GM21576 (cell line): ENCODE measurements at regions not wholly inside any gene's neighbourhood (a gene's known extent, or its start where the extent isn't known, plus 50 kb on each side); places are given as distances from the start of the nearest gene placed in this dataset.
"Not testable (repeated sequence)": the region's sequence is repeated elsewhere in the genome, so short reads cannot be mapped to it uniquely, and the experiment has no call there.

Source experiments
- ATAC-seq: cut with Tn5 transposase; IDR thresholded peaks from one replicate; pipeline ENCODE4 v1.9.1; 2021; ENCODE audit warnings: mild to moderate bottlenecking, moderate library complexity; ENCODE audit not compliant: unreplicated experiment

DNA sequence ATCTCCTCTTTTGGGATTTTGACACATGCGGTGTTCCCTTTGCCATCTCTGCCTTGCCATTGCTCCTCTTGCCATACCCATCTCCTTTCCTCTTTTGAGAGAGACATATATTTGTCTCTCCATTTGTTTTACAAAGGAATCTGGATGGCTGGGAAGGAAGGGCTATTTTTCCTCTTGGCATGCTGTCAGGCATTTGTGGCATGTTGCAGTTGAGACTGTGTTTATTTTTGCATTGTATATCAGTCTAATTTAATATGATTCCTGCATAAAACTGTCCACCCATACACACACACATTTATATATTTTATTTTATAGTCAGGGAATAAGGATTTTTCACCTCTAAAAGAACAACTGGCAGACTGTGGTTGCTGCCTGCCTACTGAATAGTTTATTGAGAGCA, 1105.8 kb upstream of the SEMA6A start:
- ATAC-seq = no peak

DNA sequence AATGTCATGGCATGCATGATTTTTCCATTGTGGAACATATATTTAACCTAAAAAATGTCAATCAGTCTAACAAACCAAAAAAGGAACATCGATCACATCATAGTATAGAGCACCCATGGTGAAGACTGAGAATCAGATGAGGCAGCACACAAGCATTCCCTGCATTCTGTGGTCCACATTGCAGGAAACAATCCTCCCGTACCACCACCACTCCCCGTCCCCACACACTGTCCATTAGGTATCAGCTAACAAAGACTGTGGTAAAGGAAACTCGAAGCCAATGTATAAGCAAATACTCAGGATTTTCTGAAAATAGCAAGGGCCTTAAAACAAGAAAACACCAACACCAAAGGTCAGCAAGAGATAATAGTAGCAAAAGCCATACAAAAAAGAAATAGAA, 1104.4 kb upstream of the SEMA6A start:
- ATAC-seq = no peak

GRCh38 chr5:117675646-117676045, 1101.0 kb upstream of the SEMA6A start:
- no peak for ATAC-seq

GRCh38 chr5:117671551-117671950, 1096.9 kb upstream of the SEMA6A start:
- ATAC-seq = no peak

DNA sequence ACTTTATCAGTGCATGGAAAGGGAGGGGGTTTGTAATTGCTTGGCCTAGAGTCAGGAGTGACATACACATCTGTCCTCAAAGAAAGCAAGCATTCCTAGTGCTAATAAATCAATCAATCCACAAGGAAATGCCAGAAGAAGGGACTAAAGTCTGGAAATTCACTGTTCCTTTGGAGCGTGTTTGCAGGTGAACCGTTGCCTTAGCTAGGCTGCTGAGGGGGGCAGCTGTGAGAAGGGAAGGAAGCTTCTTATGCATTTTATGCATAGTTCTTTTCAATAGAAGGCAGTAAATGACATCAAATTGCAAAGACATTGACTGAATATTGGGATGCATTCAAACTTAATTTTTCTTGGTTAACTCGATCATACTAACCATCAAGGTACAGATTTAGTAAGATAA, 1092.5 kb upstream of the SEMA6A start:
- ATAC-seq = no peak

DNA sequence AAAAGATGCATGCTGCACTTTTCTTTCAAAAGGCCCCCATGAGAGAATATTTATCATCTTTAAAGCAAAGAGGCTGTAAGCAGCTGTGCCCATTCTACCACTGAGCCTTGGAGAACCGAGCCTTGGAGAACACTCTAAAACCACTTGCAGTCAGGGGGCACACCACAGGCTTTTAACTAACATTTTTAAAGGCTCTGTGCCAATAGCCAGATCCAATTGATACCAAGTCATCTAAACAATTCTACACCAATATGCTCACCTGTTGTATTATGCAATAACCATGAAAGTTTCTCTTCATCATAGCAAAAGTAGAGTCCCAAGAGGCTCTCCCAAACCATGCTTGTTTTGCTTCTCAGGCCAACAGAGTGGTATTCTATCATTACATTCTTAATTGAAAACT, 1090.5 kb upstream of the SEMA6A start:
- no peak for ATAC-seq

- no peak for ATAC-seq
These were observed 1087.7 kb upstream of the SEMA6A start for GRCh38 chr5:117662361-117662760.

DNA sequence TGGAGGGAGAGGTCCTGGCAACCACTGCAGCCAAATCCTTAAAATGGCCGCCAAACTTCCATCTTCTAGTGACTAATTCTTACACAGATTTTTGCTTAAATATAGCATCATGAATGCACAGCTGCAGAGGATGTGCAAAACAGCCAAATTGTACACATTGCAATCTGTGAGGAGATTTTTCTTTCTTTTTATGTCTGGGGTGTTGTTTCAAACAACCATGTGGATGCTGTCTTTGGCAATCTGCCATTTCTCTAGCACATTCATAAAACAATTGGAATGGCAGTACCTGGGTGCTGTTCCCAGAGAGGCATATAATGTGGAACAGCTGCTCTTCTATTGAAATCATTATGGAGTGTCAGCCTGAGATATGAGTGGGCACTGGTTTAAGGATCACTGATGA, 1082.9 kb upstream of the SEMA6A start:
- no peak for ATAC-seq

DNA sequence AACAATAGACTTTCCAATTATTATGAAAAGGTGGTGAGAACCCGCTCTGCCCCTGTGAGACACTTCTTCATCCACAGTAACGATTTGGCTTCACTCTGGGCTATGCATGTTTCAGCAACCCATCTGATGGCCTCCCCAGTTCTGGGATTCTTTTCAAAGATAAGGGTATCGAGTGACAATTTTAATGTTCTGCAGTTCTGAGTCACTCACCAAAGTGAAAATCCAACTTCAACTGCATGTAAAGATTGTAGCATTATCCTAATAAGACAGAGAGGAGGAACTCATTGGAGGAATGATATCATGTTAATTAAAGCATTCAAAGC, 1078.3 kb upstream of the SEMA6A start:
- no peak for ATAC-seq

GRCh38 chr5:117652036-117652957, 1077.7 kb upstream of the SEMA6A start:
- ATAC-seq = no peak

GRCh38 chr5:117649821-117650220, 1075.2 kb upstream of the SEMA6A start:
- ATAC-seq = no peak

DNA sequence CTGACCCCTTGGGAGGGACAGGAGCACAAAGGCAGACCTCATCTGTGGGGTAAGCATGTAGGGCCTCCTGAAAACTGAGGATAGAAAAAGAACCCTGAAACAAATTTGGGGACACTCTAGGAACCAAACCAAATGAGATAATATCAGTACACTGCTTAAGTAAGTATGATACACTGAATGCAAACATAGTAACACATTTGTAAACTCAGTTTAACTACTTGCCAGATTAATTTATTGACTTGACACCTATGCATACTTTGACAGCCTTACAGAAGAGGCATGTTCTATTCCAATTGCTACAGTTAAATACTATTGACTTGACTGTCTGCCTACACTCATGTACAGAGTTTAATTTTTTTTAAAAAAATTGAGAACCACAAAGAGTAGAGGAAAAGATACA, 1070.8 kb upstream of the SEMA6A start:
- no peak for ATAC-seq

- no peak for ATAC-seq
These were observed 1064.0 kb upstream of the SEMA6A start for GRCh38 chr5:117638581-117638980.

DNA sequence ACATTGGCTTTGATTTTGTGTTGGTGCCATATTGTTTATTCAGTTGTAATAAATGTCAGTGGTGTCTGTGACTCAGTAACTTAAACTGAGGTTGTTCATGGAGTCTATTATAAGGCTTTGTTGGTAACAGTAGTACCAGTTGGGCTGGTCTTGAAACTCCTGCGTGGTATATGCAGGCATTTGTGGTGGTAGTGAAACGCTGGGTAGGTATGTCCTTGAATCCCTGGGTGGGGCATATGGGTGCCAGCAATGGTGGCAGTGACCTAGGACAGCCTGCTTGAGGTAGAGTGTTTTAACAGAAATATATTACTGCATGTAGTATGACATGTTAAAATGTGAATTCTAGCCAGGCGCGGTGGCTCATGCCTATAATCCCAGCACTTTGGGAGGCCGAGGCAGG, 1058.5 kb upstream of the SEMA6A start:
- no peak for ATAC-seq

DNA sequence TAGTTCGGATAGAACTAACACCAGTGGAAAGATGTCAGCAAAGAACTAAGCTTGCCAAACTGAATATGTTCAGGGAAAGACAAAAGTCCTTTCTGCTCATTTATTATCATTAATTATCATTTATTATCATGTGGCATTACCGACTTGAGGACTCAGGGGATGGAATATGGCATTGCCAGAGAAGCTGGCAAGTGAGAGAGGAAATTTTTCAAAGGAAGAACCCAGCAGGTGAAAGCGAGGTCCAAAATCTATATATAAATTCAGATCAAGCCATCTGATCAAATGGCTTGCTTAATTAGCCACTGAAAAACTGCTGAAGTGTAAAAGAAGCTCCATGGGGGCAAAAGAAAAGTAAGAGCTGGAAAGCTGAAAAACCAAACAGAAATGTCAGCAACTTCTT, 1049.6 kb upstream of the SEMA6A start:
- ATAC-seq = no peak

DNA sequence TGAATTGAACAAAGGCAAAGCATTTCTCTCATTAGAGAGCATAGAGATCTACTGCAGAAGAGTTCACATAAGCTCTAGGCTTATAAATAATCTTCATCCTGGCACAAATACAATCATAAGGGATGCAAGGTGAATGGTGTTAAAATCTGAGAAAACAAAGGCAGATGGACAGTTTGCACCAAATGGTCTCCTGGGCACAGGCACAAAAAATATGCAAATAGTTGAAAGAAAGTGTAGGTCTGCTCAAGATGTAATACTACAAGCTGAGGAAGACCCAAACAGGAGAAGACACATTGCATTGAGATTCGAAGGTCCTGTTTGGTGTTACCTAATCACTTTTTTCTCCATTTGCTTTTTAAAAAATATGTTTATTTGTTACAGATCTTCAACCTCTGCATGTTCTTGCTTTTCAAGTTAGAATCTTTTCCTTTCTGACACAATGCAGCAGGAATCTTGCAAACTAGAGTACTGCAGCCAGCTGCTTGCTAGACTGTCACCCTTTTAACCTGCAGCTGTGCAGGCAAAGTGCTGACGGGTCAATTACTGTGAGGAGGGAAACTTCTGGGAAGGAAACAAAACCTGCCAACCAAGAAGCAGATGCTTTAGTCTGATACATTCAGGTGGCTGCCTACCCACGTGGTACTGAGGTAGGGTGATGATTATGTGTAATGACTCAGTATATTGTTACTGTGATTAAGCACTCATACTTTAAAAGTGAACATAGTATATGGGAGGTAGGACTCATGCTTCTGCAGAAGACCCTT, 1048.6 kb upstream of the SEMA6A start:
- ATAC-seq = no peak

DNA sequence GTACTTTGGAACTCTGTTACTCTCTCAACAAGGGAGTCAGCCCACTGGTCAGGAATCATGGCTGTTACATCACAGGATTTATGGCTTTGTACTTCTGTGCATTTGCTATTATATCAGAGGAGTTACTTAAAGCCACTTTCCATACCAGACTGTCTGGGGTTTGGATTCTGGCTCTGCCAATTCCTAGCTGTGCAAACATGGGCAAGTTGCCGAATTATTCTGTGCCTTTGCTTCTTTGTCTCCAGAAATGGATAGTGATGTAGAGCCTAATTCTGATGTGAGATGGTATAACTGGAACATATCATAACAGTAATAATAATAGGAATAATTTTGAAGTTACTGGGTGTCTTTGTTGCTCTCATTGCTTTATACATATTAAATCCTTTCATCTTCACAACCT, 1047.3 kb upstream of the SEMA6A start:
- ATAC-seq = no peak

- no peak for ATAC-seq
These were observed 1040.6 kb upstream of the SEMA6A start for GRCh38 chr5:117615226-117615625.

GRCh38 chr5:117614408-117614807, 1039.8 kb upstream of the SEMA6A start:
- no peak for ATAC-seq

GRCh38 chr5:117604845-117605244, 1030.2 kb upstream of the SEMA6A start:
- ATAC-seq = no peak

GRCh38 chr5:117599811-117600210, 1025.2 kb upstream of the SEMA6A start:
- ATAC-seq = not testable (repeated sequence)

DNA sequence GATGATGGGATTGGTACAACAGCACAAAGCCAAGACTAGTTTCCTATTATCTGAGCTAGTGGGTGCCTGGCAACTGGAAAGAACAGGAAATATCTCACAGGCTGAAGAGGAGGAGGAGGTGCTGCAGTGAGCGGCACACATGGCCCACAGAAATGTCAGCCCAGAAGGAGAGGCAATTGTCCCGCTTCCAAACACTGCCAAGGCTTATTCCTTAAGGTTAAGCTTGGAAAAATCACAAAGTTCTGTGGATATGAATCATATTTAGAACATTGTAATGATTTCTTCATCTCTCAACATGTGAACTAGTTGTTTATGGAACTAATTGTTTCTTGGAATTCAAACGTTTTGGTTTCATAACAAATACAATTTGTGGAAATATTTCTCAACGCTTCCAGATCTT, 1019.5 kb upstream of the SEMA6A start:
- no peak for ATAC-seq
